H1 (cell line): ENCODE measurements at regions not wholly inside any gene's neighbourhood (a gene's known extent, or its start where the extent isn't known, plus 50 kb on each side); places are given as distances from the start of the nearest gene placed in this dataset.

Experiments used
- BCL11A ChIP-seq, 2 experiments: IDR thresholded peaks; one replicate each; pipeline ENCODE4 v1.6.1; 2011; ENCODE audit warnings: low read depth in 2 of 2, low read length in 2 of 2, mild to moderate bottlenecking in 2 of 2
- CBX8 ChIP-seq: fragments of 300-800, 300-1000 bp; sonication (generic); IDR thresholded peaks from 2 replicates; pipeline ENCODE4 v1.7.1; 2016; ENCODE audit warnings: low read depth, low read length, borderline replicate concordance
- CREB1 ChIP-seq: IDR thresholded peaks from 2 replicates; pipeline ENCODE4 v1.6.1; 2012; ENCODE audit warnings: inconsistent platforms
- HDAC6 ChIP-seq: IDR thresholded peaks from one replicate; pipeline ENCODE4 v1.7.1; 2012; ENCODE audit warnings: low read depth, mild to moderate bottlenecking, inconsistent platforms, low read length, moderate library complexity
- RNF2 ChIP-seq: fragments of 200-900, 300-1000 bp; sonication (generic); IDR thresholded peaks from 2 replicates; pipeline ENCODE4 v1.7.1; 2016; ENCODE audit warnings: borderline replicate concordance, low read depth, mild to moderate bottlenecking, antibody characterized with exemption, low read length; ENCODE audit not compliant: poor library complexity, severe bottlenecking; ENCODE audit errors: missing control alignments
- SIN3A ChIP-seq, 2 experiments: IDR thresholded peaks in 1 of 2; conservative IDR thresholded peaks in 1 of 2; 2 replicates each; pipeline ENCODE4 v1.6.1; 2011 to 2012; ENCODE audit warnings: low read length in 2 of 2, improper control_type of control experiment in 1 of 2, low read depth in 1 of 2, mild to moderate bottlenecking in 1 of 2
- SIX5 ChIP-seq: IDR thresholded peaks from 2 replicates; pipeline ENCODE4 v1.6.1; 2011; ENCODE audit warnings: mild to moderate bottlenecking, low read depth, low read length
- SP4 ChIP-seq: IDR thresholded peaks from 2 replicates; pipeline ENCODE4 v1.6.1; 2012; ENCODE audit warnings: low read length, inconsistent platforms
- ZNF274 ChIP-seq: IDR thresholded peaks from 2 replicates; pipeline ENCODE4 v1.7.0; 2012; ENCODE audit warnings: low read length, borderline replicate concordance; ENCODE audit errors: extremely low read depth
- TF ChIP-seq, protein P1 (sequence below): IDR thresholded peaks from 2 replicates; pipeline ENCODE4 v1.6.1; 2011; ENCODE audit warnings: low read depth, mild to moderate bottlenecking, low read length; ENCODE audit not compliant: insufficient read depth
- TF ChIP-seq, protein P2 (sequence below): IDR thresholded peaks from 2 replicates; pipeline ENCODE4 v1.6.1; 2012; ENCODE audit warnings: inconsistent platforms

DNA sequence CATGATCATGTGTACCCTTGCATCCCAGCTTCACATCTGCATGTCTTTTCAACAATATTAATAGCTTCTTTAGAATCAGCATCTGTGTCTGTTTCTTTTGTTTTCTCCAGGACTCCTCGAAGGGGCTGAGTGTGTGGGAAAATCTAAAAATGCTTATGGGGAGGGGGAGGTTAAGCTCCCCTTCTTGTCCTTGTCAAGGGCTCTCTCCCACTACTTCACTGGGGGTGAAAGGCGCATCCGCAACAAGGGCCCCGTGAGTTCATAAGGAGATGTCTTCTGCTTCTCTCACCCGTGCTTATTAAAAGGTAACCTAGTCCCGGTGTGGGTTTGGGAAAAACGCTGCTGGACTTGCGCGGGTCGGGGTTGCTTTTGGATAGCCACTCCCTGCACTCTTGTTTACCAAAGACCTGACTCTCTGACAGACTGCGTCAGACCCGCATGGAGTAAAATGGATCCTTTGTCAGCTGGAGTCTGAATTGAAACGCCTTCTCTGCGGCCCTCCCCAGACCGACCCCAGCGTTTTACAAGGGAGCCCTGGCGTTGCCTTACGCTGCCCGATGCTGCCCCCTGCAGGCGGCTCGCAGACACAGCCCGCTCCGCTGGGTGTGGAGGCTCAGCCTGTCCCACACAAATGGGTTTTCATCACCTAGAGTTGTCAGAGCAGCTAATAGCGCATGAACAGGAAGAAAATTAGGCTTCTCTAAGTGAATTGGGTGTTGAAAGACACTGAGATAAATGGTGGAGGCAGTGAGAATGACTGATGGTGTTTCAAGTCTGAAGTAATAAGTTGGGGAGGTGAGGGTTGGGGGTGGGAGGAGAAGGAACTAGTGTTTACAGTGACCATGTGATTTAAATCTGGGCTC, 53.8 kb downstream of the IER5 start (continued):
- TF ChIP-seq, protein P1, sequence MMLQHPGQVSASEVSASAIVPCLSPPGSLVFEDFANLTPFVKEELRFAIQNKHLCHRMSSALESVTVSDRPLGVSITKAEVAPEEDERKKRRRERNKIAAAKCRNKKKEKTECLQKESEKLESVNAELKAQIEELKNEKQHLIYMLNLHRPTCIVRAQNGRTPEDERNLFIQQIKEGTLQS = no peak
- TF ChIP-seq, protein P2, sequence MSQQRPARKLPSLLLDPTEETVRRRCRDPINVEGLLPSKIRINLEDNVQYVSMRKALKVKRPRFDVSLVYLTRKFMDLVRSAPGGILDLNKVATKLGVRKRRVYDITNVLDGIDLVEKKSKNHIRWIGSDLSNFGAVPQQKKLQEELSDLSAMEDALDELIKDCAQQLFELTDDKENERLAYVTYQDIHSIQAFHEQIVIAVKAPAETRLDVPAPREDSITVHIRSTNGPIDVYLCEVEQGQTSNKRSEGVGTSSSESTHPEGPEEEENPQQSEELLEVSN = no peak
- no peak for TF ChIP-seq HDAC6
- no peak for TF ChIP-seq ZNF274
- TF ChIP-seq SIX5 = no peak
- no peak for TF ChIP-seq SP4
- no peak for TF ChIP-seq RNF2
- TF ChIP-seq BCL11A (IDR thresholded peaks at IDR 0.05; ENCODE audit: low read depth in 2 of 2, low read length in 2 of 2) = no peak
- TF ChIP-seq CBX8 = no peak
- TF ChIP-seq SIN3A (conservative IDR thresholded peaks at IDR 0.05 in 1 of 2, IDR thresholded peaks at IDR 0.05 in 1 of 2; ENCODE audit: low read depth in 1 of 2, low read length in 2 of 2) = peak; percentile 90 to 95; a peak in 3 of 4 replicates
- peak; percentile 61; the same call in 1 of the 2 replicates for TF ChIP-seq CREB1
